ENCODE measurements at regions not wholly inside any gene's neighbourhood (a gene's known extent, or its start where the extent isn't known, plus 50 kb on each side); places are given as distances from the start of the nearest gene placed in this dataset.

GRCh38 chr1:87227651-87228050 lies 101.0 kb upstream of the LMO4 start (continued):
- TF ChIP-seq, protein P1, sequence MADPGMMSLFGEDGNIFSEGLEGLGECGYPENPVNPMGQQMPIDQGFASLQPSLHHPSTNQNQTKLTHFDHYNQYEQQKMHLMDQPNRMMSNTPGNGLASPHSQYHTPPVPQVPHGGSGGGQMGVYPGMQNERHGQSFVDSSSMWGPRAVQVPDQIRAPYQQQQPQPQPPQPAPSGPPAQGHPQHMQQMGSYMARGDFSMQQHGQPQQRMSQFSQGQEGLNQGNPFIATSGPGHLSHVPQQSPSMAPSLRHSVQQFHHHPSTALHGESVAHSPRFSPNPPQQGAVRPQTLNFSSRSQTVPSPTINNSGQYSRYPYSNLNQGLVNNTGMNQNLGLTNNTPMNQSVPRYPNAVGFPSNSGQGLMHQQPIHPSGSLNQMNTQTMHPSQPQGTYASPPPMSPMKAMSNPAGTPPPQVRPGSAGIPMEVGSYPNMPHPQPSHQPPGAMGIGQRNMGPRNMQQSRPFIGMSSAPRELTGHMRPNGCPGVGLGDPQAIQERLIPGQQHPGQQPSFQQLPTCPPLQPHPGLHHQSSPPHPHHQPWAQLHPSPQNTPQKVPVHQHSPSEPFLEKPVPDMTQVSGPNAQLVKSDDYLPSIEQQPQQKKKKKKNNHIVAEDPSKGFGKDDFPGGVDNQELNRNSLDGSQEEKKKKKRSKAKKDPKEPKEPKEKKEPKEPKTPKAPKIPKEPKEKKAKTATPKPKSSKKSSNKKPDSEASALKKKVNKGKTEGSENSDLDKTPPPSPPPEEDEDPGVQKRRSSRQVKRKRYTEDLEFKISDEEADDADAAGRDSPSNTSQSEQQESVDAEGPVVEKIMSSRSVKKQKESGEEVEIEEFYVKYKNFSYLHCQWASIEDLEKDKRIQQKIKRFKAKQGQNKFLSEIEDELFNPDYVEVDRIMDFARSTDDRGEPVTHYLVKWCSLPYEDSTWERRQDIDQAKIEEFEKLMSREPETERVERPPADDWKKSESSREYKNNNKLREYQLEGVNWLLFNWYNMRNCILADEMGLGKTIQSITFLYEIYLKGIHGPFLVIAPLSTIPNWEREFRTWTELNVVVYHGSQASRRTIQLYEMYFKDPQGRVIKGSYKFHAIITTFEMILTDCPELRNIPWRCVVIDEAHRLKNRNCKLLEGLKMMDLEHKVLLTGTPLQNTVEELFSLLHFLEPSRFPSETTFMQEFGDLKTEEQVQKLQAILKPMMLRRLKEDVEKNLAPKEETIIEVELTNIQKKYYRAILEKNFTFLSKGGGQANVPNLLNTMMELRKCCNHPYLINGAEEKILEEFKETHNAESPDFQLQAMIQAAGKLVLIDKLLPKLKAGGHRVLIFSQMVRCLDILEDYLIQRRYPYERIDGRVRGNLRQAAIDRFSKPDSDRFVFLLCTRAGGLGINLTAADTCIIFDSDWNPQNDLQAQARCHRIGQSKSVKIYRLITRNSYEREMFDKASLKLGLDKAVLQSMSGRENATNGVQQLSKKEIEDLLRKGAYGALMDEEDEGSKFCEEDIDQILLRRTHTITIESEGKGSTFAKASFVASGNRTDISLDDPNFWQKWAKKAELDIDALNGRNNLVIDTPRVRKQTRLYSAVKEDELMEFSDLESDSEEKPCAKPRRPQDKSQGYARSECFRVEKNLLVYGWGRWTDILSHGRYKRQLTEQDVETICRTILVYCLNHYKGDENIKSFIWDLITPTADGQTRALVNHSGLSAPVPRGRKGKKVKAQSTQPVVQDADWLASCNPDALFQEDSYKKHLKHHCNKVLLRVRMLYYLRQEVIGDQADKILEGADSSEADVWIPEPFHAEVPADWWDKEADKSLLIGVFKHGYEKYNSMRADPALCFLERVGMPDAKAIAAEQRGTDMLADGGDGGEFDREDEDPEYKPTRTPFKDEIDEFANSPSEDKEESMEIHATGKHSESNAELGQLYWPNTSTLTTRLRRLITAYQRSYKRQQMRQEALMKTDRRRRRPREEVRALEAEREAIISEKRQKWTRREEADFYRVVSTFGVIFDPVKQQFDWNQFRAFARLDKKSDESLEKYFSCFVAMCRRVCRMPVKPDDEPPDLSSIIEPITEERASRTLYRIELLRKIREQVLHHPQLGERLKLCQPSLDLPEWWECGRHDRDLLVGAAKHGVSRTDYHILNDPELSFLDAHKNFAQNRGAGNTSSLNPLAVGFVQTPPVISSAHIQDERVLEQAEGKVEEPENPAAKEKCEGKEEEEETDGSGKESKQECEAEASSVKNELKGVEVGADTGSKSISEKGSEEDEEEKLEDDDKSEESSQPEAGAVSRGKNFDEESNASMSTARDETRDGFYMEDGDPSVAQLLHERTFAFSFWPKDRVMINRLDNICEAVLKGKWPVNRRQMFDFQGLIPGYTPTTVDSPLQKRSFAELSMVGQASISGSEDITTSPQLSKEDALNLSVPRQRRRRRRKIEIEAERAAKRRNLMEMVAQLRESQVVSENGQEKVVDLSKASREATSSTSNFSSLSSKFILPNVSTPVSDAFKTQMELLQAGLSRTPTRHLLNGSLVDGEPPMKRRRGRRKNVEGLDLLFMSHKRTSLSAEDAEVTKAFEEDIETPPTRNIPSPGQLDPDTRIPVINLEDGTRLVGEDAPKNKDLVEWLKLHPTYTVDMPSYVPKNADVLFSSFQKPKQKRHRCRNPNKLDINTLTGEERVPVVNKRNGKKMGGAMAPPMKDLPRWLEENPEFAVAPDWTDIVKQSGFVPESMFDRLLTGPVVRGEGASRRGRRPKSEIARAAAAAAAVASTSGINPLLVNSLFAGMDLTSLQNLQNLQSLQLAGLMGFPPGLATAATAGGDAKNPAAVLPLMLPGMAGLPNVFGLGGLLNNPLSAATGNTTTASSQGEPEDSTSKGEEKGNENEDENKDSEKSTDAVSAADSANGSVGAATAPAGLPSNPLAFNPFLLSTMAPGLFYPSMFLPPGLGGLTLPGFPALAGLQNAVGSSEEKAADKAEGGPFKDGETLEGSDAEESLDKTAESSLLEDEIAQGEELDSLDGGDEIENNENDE (IDR thresholded peaks at IDR 0.05; ENCODE audit: insufficient replicate concordance, low read length) = no peak
- TF ChIP-seq TCF12 (IDR thresholded peaks at IDR 0.05; ENCODE audit: low read depth, low read length) (no peak), USF2 (IDR thresholded peaks at IDR 0.05; ENCODE audit: low read length) (no peak), TEAD4 (IDR thresholded peaks at IDR 0.05; ENCODE audit: low read depth, low read length) (no peak)
